HL-60/S4 (cell line): ENCODE measurements at regions not wholly inside any gene's neighbourhood (a gene's known extent, or its start where the extent isn't known, plus 50 kb on each side); places are given as distances from the start of the nearest gene placed in this dataset.

Source experiments
- in situ Hi-C: fragments of 300-500 bp; cut with MboI; formaldehyde crosslinking; loops from 2 replicates; pipeline ENCODE4 v1.14.3; 2022; ENCODE audit warnings: low sequenced_read_pairs

- in situ Hi-C loops, result no loop called here
Measured at GRCh38 chr5:67311701-67312100, 115.1 kb upstream of the CD180 start.

DNA sequence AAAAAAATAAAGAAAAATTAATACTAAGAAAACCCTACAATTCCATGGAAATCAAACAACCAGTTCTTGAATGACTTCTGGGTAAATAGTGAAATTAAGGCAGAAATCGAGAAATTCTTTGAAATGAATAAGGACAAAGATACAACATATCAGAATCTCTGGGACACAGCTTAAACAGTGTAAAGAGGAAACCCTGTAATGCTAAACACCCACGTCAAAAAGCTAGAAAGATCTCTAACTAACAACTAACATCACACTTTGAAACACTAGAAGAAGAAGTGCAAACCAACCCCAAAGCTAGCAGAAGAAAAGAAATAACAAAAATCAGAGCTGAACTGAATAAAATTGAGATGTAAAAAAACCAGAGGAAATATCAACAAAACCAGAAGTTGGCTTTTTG is 114.6 kb upstream of the CD180 start:
- in situ Hi-C loops, result no loop called here

DNA sequence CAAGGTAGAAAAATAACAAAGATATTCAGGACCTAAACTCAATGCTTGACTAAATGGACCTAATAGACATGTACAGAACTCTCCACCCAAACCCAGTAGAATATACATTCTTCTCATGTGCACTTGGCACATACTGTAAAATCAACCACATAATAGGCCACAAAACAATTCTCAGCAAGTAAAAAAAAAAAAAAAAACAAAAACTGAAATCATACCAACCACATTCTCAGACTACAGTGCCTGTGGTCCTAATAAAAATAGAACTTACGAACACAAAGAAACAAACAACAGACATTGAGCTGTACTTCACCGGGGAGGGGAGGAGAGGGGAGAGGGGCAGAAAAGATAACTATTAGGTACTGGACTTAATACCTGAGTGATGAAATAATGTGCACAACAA is 114.1 kb upstream of the CD180 start:
- in situ Hi-C loops, result no loop called here

DNA sequence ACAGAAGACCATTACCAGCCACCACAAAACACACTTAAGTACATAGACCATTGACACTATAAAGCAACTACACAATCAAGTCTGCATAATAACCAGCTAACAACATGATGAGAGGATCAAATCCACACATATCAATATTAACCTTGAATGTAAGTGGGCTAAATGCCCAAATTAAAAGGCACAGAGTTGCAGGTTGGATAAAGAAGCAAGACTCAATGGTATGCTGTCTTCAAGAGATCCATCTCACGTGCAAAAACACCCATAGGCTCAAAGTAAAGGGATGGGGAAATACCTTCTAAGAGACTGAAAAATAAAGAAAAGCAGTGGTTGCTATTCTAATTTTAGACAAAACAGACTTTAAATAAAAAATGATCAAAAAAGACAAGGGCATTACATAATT is 113.6 kb upstream of the CD180 start:
- in situ Hi-C loops, result no loop called here

DNA sequence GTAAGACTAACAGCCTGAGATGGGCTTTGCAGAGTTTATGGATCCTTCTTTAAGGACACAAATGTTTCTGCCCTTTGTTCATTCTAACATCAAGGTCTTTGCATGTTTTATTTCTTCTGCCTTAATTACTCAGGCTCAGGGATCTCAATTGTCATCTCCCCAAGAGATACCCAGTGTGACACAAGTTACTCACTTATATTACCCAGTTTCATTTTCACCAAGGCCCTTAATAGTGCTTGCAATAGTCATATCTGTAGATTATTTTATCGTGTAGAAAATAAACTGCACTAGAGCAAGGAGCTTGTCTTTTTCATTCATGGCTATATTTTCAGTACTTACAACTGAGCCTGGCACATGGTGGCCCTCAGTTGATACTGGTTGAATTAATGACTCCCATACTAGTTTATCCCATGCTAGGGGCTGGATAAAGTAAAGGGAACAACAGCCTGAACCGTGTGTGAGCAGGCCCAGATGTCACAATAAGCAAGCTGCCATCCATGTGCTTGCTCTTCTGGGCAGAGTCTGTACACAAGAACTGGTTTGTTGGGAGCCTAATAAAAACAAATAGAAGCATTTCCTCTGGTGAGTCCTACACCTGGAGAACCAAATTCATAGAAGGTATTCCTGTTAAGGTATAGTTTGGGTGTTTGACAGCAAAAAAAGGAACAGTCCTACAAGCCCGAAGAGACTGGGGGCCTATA is 112.5 kb upstream of the CD180 start:
- in situ Hi-C loops, result no loop called here

GRCh38 chr5:67306965-67307607 is 110.5 kb upstream of the CD180 start:
- in situ Hi-C loops, result no loop called here

DNA sequence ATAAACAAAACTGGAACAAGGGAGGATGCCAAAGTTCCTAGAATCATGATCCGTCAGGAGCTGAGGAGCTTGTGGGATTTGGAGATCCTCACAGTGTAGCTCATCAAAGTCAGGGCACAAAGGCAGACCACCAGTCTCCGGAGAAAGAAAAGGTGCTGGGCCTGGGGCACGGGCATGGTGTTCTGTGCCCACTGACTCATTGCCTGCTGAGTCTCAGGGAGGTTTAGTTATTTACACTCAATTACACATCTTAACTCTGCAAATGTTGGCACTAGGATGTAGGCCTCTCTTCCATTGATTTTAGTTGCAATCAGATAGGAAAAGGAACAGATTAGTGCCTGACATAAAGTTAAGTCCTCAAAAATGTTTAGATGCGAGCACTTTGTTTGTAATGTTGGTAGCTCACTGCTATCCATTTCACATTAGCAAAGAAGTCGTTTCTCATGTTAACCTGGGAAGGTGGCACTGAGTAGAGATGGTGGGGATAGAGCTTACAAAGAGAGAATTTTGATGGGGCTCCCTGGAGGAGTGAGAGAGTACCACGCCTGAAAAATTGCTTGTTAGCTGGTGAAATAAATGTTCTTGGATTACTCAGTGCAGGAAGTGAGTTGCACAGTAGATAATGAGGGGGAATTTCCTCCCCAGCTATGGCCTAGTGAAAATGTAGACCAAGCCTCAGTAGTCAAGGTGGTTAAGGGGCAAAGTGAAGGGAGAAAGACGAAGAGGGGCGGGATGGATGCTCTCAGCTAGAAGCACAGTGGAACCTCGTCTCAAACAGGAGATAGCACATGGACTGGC is 109.5 kb upstream of the CD180 start:
- in situ Hi-C loops, result no loop called here

DNA sequence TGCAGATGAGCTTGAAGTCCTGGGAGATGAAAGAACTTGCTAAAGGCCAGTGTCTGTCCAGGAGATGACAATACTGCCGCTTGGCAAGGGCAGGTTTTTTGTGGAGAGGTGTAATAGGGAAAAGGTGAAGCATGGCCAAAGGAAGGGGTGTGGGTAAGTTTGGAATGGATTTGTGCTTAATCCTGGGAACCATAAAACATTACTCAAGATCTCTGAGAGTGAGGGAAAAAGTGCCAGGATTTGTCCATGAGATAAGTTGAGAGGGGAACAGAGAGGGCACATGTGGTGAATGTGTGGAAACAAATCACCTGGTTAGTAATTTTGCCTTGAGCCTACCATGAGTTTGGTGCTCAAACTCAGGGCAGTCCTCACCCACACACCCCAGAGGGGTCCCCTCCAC is 108.8 kb upstream of the CD180 start:
- in situ Hi-C loops, result no loop called here

DNA sequence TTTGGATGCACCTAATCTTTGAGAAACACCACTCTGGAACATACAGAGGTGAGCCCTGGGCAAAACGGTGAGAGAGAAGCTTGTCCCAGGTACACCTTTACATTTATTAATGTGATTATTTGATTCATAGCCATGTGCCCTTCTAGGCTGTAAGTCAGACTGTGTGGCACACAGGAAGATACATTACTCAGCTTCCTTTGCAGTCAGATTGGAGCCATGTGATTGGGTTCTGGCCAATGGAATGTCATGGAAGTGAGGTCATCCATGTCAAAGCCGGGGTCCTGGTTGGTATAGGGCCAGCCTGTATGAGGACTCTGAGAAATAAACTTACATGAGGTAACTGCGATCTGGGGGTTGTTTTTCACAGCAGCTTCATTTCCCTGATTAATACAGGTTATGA is 106.8 kb upstream of the CD180 start:
- in situ Hi-C loops, result no loop called here

GRCh38 chr5:67301285-67301903 is 104.8 kb upstream of the CD180 start:
- in situ Hi-C loops, result no loop called here

- in situ Hi-C loops, result no loop called here
Measured at GRCh38 chr5:67300326-67300725, 103.7 kb upstream of the CD180 start.

DNA sequence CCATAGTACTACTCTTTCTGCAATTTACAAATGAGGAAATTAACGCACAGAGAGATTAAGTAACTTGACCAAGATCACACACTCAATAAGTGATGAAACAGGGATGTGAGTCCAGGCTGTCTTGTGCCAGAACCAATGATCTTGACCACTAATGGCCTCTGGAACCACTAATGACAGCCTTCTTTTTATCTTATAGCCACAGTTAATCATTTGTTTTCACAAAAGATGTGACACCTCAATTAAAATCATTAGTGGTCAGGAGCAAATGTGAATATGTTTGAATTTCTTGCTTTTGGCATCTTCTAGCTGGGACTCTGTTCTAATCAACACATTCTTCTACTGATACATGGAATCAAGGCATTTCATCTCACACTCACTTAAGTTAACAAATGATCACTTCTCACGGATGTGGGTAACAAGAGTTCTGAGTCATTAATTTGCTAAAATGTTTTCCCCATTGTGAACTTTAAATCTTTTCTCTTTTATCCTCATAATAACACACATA is 102.7 kb upstream of the CD180 start:
- in situ Hi-C loops, result no loop called here

- in situ Hi-C loops, result no loop called here
Measured at GRCh38 chr5:67297802-67298532, 101.4 kb upstream of the CD180 start.

GRCh38 chr5:67297376-67297775 is 100.8 kb upstream of the CD180 start:
- in situ Hi-C loops, result no loop called here

DNA sequence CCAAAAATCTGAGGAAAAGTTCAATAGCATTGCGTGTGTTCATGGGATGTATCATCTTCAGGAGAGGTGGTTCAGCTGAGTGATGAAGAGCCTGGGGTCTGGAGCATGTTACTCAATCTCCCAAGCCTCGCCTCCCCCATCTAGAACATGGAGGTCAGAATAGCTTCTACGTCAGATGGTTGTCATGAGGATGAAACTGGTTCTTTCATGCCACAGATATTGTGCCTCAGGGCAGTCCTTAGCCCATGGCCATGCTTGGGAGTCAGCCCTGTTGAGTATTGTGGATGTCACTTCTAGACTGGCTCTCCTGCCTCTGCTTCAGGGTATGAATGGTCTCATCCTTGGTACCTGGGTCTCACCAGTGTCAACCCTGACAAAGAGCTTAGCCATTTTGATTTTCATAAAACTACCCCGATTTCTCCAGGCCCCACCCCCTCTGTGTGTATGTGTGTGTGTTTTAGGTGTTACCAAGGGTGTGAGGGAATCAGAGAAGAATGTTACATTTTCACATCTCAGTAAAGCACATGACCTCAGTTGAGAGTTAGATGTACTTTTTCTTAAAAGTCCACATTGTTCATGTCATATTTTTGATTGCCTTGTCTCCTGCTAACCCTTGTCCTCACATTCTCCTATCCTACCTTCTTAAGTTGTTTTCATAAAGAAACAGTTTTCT is 97.8 kb upstream of the CD180 start:
- in situ Hi-C loops, result no loop called here

DNA sequence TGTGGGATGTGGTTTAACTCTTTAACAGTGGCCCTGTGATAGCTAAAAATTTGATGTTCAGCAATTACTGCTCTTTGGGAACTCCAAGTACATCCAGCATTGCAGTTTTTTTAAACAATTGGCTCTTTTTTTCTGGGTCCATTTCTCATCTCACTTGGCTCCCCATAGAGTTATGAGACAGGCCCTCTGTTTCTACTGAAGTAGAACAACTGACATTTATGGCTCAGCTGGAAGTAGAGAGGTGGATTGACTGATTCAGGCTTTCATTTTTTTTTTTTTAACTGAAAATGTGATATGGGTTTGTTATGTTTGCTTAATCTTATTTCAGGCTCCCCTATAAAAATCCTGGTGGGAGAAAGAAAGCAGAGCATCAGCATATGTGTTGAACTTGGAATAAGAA is 96.6 kb upstream of the CD180 start:
- in situ Hi-C loops, result no loop called here

DNA sequence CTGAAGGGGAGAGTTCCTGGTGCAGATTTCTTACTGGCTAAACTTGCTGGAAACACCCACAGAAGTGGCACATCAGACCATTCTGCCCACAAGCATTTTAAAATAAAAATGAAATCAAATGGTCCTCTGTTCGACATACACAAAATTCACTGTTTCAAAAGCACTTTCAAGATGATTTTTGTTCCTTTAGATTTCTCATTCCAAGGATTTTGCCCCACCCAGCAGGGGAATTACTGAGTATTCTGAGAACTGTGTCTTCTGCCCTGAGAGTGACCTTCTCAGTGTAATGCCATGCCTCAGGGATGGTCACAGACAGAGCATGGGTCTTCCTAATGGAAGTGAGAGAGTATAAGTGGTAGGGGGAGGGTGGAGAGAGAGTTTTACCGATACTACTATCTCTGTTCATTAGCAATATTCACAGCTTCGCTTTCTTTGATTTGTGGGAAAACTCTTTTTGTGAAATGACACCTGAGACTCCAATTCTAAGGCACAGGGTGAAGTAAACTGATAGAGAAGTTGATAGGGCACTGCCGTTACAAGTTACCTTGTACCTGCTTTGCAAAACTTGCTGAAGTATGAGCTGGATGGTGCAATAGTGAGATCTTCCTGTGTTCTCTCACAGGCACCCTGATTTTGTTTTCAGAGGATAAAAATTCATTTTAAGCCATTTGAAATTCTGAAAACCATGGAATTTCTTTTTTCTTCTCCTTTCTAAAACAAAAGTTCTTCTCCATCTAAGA is 95.8 kb upstream of the CD180 start:
- in situ Hi-C loops, result no loop called here

- in situ Hi-C loops, result no loop called here
Measured at GRCh38 chr5:67291671-67292070, 95.1 kb upstream of the CD180 start.

GRCh38 chr5:67291066-67291465 is 94.5 kb upstream of the CD180 start:
- in situ Hi-C loops, result no loop called here

GRCh38 chr5:67290655-67291054 is 94.1 kb upstream of the CD180 start:
- in situ Hi-C loops, result no loop called here
